T-helper 17 cell (primary cell): ENCODE measurements at regions not wholly inside any gene's neighbourhood (a gene's known extent, or its start where the extent isn't known, plus 50 kb on each side); places are given as distances from the start of the nearest gene placed in this dataset.

Experiments used
- ATAC-seq: fragments of 150-1000 bp; cut with Tn5 transposase; 2 replicates; pipeline ENCODE4 v1.10.0; 2021; ENCODE audit warnings: mild to moderate bottlenecking, moderate library complexity
- DNase-seq, 3 donors: peaks; one replicate each; pipeline versions ENCODE4 v3.0.0 to v3.0.0-alpha.2; 2020 to 2021
- H3K9me3 ChIP-seq: one replicate; pipeline ENCODE4 v1.7.0; 2013; ENCODE audit warnings: low read length, mild to moderate bottlenecking; ENCODE audit not compliant: control insufficient read depth, poor library complexity, severe bottlenecking
- H3K27ac Mint-ChIP-seq: one replicate; pipeline ENCODE4 v1.8.0; 2022; ENCODE audit warnings: mild to moderate bottlenecking, moderate library complexity, mixed read lengths
- H3K27me3 Mint-ChIP-seq: one replicate; pipeline ENCODE4 v1.8.0; 2022; ENCODE audit warnings: mixed read lengths
- H3K36me3 Mint-ChIP-seq: one replicate; pipeline ENCODE4 v1.8.0; 2022; ENCODE audit warnings: low read depth, mixed read lengths
- H3K4me1 Mint-ChIP-seq: one replicate; pipeline ENCODE4 v1.8.0; 2022; ENCODE audit warnings: mild to moderate bottlenecking, mixed read lengths
- H3K4me3 Mint-ChIP-seq: one replicate; pipeline ENCODE4 v1.8.0; 2022; ENCODE audit warnings: mild to moderate bottlenecking, moderate library complexity, mixed read lengths

DNA sequence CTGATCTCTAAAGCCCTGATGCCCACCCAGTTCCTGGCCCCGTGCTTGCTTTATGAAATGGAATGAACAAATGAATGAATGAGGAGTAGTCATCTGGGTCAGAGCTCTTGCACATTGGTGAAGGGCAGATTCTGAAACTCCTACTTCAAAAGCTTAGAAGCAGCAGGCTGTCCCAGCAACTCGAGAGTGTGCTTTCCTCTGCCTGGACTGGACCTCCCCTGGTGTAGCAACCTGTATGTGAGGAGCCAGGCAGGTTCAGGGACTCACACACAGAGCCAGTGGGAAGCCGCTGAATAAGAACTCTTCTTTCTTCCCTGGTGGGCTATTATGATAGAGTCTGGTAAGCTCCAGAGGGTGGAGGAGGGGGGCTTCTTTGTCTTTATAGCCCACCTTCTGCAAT, 396.4 kb downstream of the CDK5RAP2 start:
- no peaks in the 10 kb centered on the region for H3K9me3 ChIP-seq
- Mint-ChIP-seq H3K36me3 (no peaks in the 10 kb centered on the region), H3K4me1 (no peaks in the 10 kb centered on the region), H3K27ac (no peak overlapping the region), H3K4me3 (no peak overlapping the region), H3K27me3 (peaks cover 6% of the 10 kb centered on the region)
- ATAC-seq (no peak), DNase-seq (no peak)

DNA sequence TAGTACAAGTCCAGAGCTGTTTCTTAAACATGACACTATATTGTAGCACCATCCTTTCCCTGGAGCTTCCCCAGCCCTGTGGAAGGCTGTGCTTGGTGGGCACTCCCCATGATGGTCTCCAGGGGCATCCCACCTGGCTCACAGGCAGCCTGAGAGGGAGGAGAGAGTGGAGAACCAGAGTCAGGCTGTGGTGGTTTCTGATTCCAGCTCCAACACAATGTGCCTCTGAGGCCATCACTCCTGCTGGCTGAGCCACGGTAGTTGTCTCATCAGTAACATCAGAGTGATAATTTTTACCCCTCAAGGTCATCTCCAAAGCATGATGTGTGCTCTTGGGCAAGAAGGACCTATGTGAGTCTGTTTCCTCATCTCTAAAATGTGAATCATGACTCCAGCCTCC, 398.0 kb downstream of the CDK5RAP2 start:
- Mint-ChIP-seq H3K4me1 (no peaks in the 10 kb centered on the region), H3K4me3 (no peak overlapping the region), H3K27ac (no peak overlapping the region), H3K27me3 (peaks cover 6% of the 10 kb centered on the region), H3K36me3 (no peaks in the 10 kb centered on the region)
- DNase-seq = no peak
- ATAC-seq = no peak
- no peaks in the 10 kb centered on the region for H3K9me3 ChIP-seq

DNA sequence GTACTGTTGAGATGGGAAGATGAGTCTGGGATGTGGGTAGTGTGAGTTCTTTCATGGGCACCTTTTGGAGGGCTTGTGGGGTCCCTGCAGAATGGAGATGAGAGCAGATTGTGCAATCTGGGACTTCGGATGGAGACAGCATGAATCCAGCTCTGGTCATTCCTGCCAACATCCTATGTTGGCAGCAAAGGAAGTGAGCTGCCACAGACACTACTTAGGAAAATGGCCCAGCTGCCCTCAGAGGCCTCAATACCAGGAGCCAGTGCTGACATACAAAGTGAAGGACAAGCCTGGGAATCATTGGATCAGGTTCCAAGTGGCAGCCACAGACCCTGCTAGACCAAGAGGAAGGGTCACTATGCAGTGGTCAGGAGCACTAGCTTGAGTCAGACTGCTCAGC, 402.8 kb downstream of the CDK5RAP2 start:
- no peaks in the 10 kb centered on the region for H3K4me1 Mint-ChIP-seq
- H3K36me3 Mint-ChIP-seq = no peaks in the 10 kb centered on the region
- H3K9me3 ChIP-seq = no peaks in the 10 kb centered on the region
- ATAC-seq (no peak), DNase-seq (no peak)
- H3K4me3 Mint-ChIP-seq = no peak overlapping the region
- H3K27ac Mint-ChIP-seq = no peak overlapping the region
- H3K27me3 Mint-ChIP-seq = no peaks in the 10 kb centered on the region

DNA sequence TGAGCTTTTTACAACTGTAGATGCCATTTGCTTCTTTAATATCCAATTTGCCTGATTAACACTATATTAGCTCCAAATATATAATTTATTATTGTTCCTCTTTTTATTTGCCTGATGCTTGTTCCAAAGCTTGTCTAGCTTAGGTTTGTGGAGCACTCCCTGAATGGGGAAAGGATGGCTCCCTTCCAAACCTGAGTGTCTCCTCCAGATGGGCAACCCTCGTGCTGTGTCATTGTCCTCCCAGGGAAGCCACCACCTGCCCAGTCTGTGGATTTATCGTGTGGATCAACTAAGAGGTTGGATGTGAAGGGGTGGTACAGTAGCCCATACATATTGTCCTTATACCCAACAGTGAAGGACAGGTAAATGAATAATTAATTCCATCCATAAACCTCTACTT, 404.9 kb downstream of the CDK5RAP2 start:
- Mint-ChIP-seq H3K4me1 (no peaks in the 10 kb centered on the region), H3K27ac (no peak overlapping the region), H3K36me3 (no peaks in the 10 kb centered on the region), H3K27me3 (no peaks in the 10 kb centered on the region), H3K4me3 (no peak overlapping the region)
- no peaks in the 10 kb centered on the region for H3K9me3 ChIP-seq
- no peak for ATAC-seq
- DNase-seq = no peak

DNA sequence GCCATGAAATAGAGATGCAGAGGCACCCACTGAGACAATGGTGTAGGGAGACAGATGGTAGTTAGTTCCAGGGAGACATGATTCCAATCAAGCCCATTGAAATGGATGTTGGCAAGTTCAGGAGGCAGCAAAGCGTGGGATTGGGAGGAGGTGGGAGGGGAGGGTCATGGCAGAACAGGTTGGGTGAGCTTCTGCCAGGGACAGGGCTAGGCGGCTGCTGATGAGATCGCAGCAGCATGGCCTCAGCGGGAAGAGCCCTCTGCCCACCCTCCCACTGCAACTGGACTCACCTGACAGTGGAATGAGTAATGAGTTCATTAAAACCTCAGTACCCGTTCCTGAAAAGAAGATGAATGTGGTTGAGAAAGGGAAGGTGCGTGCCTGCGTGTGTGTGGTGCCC, 418.2 kb downstream of the CDK5RAP2 start:
- Mint-ChIP-seq H3K27ac (no peak overlapping the region), H3K27me3 (no peaks in the 10 kb centered on the region), H3K36me3 (no peaks in the 10 kb centered on the region), H3K4me1 (no peaks in the 10 kb centered on the region), H3K4me3 (no peak overlapping the region)
- DNase-seq (no peak), ATAC-seq (no peak)
- H3K9me3 ChIP-seq = no peaks in the 10 kb centered on the region

DNA sequence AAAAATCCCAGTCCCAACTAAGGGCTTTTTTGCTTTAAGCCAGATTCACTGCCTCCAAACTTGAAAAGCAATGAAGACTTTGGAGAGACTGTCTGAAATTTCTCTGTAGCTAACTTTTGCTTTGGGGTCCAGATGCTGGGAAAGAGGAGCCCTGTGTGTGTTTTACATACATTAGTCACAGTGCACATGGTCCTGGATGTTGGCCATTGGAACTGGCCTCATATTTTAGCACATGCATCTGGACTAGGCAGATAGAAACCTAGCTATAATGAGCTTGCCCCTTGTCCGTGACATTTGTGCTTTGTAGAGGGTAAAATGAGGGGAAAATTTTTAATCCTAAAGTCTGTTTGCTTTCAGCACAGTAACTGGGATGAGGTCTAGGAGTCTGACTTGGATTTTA, 421.7 kb downstream of the CDK5RAP2 start:
- ATAC-seq = no peak
- DNase-seq = no peak
- Mint-ChIP-seq H3K4me3 (no peak overlapping the region), H3K27ac (no peak overlapping the region), H3K4me1 (no peaks in the 10 kb centered on the region), H3K36me3 (no peaks in the 10 kb centered on the region), H3K27me3 (no peaks in the 10 kb centered on the region)
- no peaks in the 10 kb centered on the region for H3K9me3 ChIP-seq

DNA sequence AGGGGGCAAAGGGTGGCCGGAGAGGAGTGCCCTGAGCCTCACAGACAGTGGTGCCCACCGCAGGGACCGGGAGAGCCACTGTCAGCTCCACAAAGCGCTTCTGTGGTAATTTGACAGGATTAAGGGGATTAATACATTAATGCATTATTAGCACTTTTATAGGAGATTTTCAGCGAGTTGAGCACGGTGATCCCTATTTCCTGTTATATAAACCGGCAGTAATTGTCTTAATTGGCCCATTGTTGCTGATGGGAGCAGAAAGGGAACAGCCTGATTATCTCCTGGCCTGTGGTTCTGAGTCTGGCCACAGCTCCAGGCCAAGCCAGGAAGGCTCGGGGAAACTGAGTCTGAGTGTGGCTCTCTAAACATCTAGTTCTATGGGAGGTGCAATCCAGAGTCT, 423.6 kb downstream of the CDK5RAP2 start:
- Mint-ChIP-seq H3K27me3 (no peaks in the 10 kb centered on the region), H3K4me3 (no peak overlapping the region), H3K27ac (no peak overlapping the region), H3K4me1 (no peaks in the 10 kb centered on the region), H3K36me3 (no peaks in the 10 kb centered on the region)
- no peak for ATAC-seq
- DNase-seq = no peak
- no peaks in the 10 kb centered on the region for H3K9me3 ChIP-seq

DNA sequence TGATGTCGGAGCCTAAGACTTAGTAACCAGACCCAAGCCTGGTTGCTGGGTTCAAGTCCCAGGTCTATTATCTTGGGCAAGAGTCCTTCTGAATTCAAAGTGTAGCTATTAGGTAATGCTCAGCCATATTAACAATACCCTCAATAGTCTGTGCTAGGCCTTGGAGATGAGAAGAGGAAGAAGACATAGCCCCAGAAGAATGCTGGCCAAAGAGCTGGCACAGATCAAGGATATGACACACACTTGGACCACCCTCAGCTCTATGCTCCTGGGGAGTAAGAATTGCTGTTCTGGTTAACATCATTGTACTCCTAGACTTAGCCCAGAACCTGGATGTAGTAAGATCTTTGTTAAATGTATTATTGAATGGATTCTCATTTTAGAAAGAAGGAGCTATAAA, 426.7 kb downstream of the CDK5RAP2 start:
- H3K36me3 Mint-ChIP-seq = no peaks in the 10 kb centered on the region
- no peak overlapping the region for H3K27ac Mint-ChIP-seq
- H3K27me3 Mint-ChIP-seq = no peaks in the 10 kb centered on the region
- DNase-seq (no peak), ATAC-seq (no peak)
- no peaks in the 10 kb centered on the region for H3K4me1 Mint-ChIP-seq
- no peak overlapping the region for H3K4me3 Mint-ChIP-seq
- H3K9me3 ChIP-seq = no peaks in the 10 kb centered on the region

DNA sequence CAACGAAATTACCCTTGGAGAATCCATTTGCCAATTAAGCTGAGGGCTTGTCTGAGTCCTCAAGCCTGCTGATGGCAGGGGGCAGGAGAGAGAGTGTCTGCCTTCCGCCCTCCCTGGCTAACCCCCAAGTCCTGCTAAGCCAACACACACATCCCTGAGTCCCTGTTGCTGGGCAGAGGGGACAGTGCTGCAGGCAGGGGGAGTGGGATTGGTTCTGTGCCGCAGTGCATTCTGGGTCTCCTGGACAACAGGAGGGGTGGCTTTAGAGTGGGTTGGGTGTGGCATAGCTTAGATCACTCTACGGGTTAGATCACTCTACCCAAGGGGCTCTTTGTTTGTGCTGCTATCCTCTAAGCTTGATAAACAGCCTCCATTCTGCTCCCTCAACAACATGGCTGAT, 427.7 kb downstream of the CDK5RAP2 start:
- H3K9me3 ChIP-seq = no peaks in the 10 kb centered on the region
- Mint-ChIP-seq H3K4me1 (no peaks in the 10 kb centered on the region), H3K36me3 (no peaks in the 10 kb centered on the region), H3K27me3 (no peaks in the 10 kb centered on the region), H3K4me3 (no peak overlapping the region), H3K27ac (no peak overlapping the region)
- DNase-seq (no peak), ATAC-seq (no peak)

DNA sequence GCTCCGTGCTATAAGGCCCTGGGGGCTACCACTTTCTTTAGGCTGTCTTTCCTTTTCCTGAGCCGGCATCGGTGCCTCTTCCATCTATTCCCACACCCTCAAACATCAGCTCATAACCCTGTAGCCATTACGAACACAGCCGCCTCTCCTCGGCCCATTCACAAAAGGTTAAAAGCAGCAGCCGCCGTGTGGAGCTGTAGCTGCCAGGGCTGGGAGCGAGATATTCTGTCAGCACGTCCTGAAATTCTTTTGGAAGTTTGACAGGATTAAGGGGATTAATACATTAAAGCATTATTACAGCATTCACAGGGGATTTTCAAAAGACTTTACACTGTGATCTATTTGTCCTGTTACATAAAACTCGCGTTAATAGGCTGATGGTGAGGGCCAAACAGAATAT, 428.2 kb downstream of the CDK5RAP2 start:
- no peaks in the 10 kb centered on the region for H3K4me1 Mint-ChIP-seq
- no peak overlapping the region for H3K27ac Mint-ChIP-seq
- ATAC-seq (no peak), DNase-seq (no peak)
- H3K4me3 Mint-ChIP-seq = no peak overlapping the region
- H3K27me3 Mint-ChIP-seq = no peaks in the 10 kb centered on the region
- no peaks in the 10 kb centered on the region for H3K36me3 Mint-ChIP-seq
- no peaks in the 10 kb centered on the region for H3K9me3 ChIP-seq

DNA sequence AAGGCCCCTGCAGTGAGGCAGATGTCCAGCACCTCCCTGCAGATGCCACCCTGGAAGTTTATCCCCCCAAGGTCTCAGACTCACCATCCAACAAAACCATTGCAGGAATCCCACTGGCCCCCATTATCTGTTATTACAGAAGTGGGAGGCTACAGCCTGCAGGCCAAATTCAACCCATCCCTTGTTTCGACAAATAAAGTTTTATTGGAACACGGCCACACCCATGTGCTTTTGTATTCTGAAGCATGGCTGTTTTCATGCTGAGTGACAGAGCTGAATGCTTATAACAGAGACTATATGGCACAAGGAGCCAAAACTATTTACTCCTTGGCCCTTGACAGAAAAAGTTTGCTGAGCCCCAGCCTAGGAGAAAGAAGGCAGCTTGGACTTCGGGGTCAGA, 428.8 kb downstream of the CDK5RAP2 start:
- Mint-ChIP-seq H3K4me1 (no peaks in the 10 kb centered on the region), H3K27me3 (no peaks in the 10 kb centered on the region), H3K36me3 (no peaks in the 10 kb centered on the region), H3K27ac (no peak overlapping the region), H3K4me3 (no peak overlapping the region)
- no peaks in the 10 kb centered on the region for H3K9me3 ChIP-seq
- DNase-seq (no peak), ATAC-seq (no peak)

DNA sequence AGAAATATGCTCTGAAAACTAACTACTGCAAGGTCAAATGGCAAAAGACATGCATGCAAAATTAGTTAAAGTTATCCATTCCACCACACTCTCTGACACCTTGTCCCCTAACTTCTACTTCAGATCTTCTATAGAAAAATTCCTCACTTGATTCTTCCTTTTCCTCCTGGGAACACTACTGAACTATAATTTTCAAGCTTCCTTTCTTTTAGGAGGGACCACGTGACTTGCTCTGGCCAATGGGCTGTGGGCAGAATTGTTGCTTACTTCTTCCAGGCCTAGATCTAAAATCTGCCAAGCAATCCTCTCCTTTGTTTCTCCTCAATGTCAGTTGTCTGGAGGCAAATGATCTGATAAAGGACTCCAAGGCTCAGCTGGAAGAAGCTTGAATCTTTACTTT, 441.0 kb downstream of the CDK5RAP2 start:
- H3K9me3 ChIP-seq = no peaks in the 10 kb centered on the region
- Mint-ChIP-seq H3K4me1 (no peaks in the 10 kb centered on the region), H3K27me3 (no peaks in the 10 kb centered on the region), H3K4me3 (no peak overlapping the region), H3K27ac (no peak overlapping the region), H3K36me3 (no peaks in the 10 kb centered on the region)
- no peak for ATAC-seq
- DNase-seq = no peak

DNA sequence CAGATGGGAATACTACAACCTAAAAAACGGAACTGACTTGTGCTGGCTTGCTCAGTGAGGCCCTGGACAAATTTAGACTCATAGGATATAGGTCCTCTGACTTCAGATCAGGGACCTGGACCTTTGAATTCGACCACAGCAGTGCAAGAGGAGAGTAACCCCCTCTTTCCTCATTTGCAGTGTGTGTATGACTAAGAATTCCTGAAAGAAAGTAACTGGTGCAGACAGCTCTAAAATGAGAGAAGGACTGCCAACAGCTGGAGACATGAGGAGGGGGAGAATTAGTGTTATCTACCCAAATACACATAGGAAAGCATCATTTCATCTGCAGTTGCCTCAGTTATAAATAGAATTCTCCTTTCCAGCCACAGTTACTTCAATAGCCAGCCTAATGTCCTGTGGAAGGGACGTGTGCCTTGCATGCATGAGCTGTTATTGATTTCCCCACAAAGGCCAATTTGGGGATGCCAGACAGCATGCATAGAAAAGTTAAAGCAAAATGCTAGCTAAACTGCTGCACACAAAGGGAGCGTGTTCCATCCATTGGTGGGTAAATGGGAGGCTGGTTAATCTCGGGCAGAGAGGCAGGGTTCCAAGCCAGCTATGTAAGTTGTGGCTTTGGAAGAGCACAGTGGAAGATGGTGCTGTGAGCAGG, 442.7 kb downstream of the CDK5RAP2 start:
- no peaks in the 10 kb centered on the region for H3K9me3 ChIP-seq
- no peak for ATAC-seq
- Mint-ChIP-seq H3K36me3 (no peaks in the 10 kb centered on the region), H3K27ac (no peak overlapping the region), H3K4me1 (no peaks in the 10 kb centered on the region), H3K4me3 (no peak overlapping the region), H3K27me3 (no peaks in the 10 kb centered on the region)
- no peak for DNase-seq

DNA sequence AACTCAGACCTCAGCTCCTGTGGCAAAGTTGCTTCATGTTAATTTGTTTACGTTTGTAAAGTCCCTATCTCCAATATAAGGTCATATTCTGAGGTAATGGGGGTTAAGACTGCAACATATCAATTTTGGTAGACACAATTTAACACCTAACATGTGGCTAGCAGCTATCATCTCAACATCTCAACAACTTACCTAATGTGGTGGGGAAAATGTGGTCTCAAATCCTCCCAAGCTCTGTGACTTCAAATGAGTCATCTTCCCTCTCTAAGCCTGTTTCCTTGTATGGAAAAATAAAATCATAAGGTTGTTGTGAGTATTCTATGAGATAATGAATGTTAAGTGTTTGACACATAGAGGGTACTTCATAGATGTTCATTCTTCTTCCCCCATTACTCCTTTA, 443.3 kb downstream of the CDK5RAP2 start:
- H3K36me3 Mint-ChIP-seq = no peaks in the 10 kb centered on the region
- no peaks in the 10 kb centered on the region for H3K4me1 Mint-ChIP-seq
- DNase-seq (no peak), ATAC-seq (no peak)
- H3K27ac Mint-ChIP-seq = no peak overlapping the region
- no peak overlapping the region for H3K4me3 Mint-ChIP-seq
- H3K27me3 Mint-ChIP-seq = no peaks in the 10 kb centered on the region
- H3K9me3 ChIP-seq = no peaks in the 10 kb centered on the region
